ENCODE measurements at regions not wholly inside any gene's neighbourhood (a gene's known extent, or its start where the extent isn't known, plus 50 kb on each side); places are given as distances from the start of the nearest gene placed in this dataset.

DNA sequence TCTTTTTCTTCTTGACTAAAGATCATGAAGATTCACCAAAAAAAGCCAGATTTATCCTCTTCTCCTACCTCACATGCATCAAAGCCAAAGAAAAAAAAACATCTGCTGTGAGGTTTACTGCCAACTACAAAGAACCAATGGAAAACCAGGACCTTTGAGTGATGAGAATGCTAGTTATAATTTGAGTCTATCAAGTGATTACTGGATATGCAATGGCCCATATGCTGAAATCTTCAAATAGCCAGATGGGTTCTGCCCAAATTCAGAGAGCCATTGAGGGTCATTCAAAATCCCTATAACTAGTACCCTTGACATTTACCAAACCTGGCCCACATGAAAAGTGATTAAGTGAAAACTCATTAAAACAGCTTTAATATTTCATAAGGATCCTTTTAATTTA is 78.4 kb upstream of the ACO1 start:
- DNase-seq (ENCODE audit: low spot score): no peak

DNA sequence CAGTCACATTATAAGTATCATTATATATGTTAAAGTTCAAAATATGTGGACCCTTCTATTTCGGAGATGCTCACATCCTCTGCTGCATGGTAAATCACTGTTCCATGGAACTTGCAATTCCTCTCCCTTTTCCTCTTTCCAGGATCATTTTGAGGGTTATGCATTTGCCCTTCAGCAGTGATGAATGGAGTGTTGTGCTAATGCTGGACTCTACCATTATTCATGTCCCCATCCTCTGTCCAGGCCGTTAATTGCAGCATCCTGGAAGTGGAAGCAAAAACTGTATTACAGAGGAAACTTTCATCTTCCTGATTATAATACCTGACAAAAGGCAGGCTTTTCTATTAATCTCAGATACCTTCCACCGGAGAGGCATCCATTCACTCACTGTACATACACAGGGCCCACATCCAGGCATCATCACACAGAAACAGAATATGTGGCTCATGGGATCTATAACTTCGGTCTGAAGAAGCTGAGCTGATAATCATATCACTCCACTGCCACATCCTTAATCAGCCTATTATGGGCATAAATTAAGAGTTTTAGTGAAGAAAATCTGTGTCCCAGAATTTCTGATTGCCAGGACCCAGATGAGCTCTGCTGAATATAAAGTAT is 65.0 kb upstream of the ACO1 start:
- no peak for DNase-seq (ENCODE audit: low spot score)

DNA sequence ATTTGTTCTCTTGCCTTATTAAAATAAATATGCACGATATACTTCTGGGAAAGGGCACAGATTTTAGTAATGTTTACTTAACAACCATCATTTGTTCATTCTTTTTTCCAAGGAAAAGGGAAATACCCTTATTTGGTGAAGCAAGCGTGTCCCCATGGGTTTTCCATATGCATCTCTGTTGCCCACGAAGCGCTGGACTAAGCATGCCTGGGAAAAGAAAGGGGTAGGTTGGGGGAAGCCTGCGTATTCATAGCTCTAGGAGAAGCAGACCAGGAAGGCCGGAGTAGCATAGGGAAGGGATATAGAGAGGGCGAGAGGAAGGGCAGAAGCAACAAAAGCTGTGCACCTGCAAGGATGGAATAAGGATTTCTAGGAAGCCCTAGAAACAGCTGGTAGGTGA is 61.8 kb upstream of the ACO1 start:
- no peak for DNase-seq (ENCODE audit: low spot score)

DNA sequence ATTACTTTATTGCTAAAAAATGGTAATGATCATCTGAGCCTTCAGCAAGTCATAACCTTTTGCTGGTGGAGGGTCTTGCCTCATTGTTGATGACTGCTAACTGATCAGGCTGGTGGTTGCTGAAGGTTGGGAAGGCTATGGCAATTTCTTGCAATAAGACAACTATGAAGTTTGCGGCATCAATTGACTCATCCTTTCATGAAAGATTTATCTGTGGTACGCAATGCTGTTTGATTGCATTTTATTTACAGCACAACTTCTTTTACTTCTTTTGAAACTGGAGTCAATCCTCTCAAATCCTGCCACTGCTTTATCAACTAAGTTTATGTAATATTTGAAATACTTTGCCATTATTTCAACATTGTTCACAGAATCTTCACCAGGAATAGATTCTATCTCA is 58.3 kb upstream of the ACO1 start:
- no peak for DNase-seq (ENCODE audit: low spot score)

DNA sequence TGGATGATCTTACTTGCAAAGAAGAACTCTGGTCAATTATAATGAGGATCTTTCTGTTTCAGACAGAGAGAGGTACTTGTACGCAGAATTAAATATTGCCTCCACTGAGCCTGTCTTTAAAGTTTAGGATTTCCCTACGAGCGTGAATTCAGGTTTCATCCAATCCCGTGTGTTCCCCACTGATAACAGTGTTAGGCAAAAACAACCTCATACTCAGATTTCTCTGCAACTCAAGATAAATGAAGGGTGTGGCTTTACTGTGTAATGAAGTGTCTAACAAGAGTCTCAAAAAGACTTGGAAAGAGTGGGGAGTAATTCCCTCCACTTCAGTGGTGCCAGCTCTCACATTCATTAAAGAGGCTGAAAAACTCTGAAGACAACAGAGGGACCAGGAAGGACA is 53.2 kb upstream of the ACO1 start:
- no peak for DNase-seq (ENCODE audit: low spot score)

DNA sequence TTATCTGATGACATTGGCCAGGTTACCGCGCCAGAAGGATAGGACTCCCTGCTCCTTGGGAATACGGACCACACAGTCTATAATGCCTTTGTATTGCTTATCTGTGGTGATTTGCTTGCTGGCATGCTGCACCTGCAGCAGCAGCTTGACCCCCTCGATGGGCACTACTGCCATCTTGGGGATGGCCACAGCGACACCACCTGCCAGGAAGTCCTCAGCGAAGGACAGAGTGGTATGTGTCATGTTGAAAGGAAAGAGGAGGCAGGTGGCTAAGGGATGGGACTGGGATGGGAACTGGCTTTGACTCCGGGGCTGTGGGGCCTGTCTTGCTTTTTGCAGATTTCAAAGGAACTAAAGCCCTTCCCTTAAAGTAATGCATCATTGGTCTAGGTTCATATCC is 50.3 kb upstream of the ACO1 start:
- DNase-seq (ENCODE audit: low spot score): no peak
